Mesothelial cell of epicardium (in vitro differentiated cells): ENCODE measurements at regions not wholly inside any gene's neighbourhood (a gene's known extent, or its start where the extent isn't known, plus 50 kb on each side); places are given as distances from the start of the nearest gene placed in this dataset.

Experiments used
- DNase-seq, 2 experiments: peaks; one replicate each; pipeline ENCODE4 v3.0.0; 2021; ENCODE audit warnings: low spot score in 2 of 2; ENCODE audit not compliant: unreplicated experiment in 2 of 2
- H3K27ac Mint-ChIP-seq: 2 replicates; pipeline ENCODE4 v1.8.0; 2021; ENCODE audit warnings: mixed read lengths
- H3K27me3 Mint-ChIP-seq: 2 replicates; pipeline ENCODE4 v1.8.0; 2021; ENCODE audit warnings: low read depth, mixed read lengths
- H3K36me3 Mint-ChIP-seq: 2 replicates; pipeline ENCODE4 v1.8.0; 2021; ENCODE audit warnings: mixed read lengths
- H3K4me1 Mint-ChIP-seq: 2 replicates; pipeline ENCODE4 v1.8.0; 2021; ENCODE audit warnings: mixed read lengths
- H3K4me3 Mint-ChIP-seq: 2 replicates; pipeline ENCODE4 v1.8.0; 2021; ENCODE audit warnings: mild to moderate bottlenecking, moderate library complexity, mixed read lengths
- H3K9me3 Mint-ChIP-seq: 2 replicates; pipeline ENCODE4 v1.8.0; 2021; ENCODE audit warnings: mixed read lengths
- TF ChIP-seq, protein P1 (sequence below): fragments of 200-600 bp; sonication (generic); IDR thresholded peaks from one replicate; pipeline ENCODE4 v1.5.0; 2021; ENCODE audit warnings: antibody characterized with exemption; ENCODE audit not compliant: unreplicated experiment

DNA sequence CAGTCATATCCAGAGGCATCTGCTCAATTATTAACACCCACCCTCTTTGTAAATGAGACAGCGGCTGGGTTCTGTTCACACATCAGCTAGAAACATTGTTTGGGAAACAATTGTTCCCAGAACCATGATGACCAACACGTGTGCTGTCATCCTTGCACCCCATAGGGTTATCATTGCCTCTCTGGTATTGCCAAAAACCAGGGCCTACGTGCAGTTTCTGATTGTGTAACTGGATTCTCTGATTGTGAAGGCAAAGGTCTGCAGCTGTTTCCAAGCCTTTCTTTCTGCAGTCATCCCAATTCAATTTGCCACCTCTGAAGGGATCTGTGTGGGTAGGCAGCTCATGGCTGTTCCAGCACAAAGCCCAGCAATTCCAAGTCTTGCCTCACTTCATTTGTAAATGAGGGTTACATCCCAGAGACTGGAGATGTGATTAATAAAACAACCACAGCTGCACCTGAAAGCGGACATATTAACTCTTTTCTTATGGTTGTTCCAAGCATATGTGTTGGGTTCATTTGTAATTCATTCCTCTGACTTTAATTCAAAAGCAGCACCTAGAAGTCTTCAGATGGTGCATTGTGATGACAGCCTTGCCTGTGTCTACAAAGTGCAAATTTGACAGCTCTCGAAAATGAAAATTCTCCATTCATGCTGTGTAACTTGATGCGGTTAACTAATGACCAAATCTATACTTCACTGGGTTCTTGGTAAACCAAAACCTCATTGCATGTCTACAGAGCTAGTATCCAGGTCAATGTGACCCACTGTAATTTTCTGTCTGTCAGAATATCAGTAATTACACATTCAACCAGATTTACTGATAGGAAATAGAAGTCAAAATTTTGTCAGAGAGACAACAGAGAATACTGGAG lies 66.6 kb downstream of the YIPF5 start:
- H3K4me3 Mint-ChIP-seq: no peak overlapping the region
- TF ChIP-seq, protein P1, sequence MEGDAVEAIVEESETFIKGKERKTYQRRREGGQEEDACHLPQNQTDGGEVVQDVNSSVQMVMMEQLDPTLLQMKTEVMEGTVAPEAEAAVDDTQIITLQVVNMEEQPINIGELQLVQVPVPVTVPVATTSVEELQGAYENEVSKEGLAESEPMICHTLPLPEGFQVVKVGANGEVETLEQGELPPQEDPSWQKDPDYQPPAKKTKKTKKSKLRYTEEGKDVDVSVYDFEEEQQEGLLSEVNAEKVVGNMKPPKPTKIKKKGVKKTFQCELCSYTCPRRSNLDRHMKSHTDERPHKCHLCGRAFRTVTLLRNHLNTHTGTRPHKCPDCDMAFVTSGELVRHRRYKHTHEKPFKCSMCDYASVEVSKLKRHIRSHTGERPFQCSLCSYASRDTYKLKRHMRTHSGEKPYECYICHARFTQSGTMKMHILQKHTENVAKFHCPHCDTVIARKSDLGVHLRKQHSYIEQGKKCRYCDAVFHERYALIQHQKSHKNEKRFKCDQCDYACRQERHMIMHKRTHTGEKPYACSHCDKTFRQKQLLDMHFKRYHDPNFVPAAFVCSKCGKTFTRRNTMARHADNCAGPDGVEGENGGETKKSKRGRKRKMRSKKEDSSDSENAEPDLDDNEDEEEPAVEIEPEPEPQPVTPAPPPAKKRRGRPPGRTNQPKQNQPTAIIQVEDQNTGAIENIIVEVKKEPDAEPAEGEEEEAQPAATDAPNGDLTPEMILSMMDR: no peak
- H3K36me3 Mint-ChIP-seq: no peaks in the 10 kb centered on the region
- no peak overlapping the region for H3K27ac Mint-ChIP-seq
- H3K27me3 Mint-ChIP-seq: no peaks in the 10 kb centered on the region
- H3K4me1 Mint-ChIP-seq: peaks cover 9% of the 10 kb centered on the region
- H3K9me3 Mint-ChIP-seq: no peaks in the 10 kb centered on the region
- no peak for DNase-seq

DNA sequence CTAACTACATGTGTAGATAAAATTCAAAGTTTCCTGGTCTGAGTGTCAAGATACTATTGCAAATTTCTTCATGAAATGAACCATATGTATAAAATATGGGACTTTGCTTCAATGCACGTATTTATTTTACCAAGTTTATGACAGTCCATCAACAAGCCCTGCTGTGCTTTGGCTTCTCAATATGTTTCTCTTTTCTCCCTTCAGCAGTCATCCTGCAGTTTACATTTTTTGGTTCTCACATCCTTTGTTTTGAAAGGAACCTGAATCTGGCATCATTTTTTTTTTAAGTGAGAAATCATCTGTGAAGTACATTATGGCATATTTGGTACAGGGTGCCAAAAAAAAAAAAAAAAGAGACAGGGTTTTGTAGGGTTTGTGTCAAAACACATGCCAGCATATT lies 65.1 kb downstream of the YIPF5 start:
- no peak overlapping the region for H3K27ac Mint-ChIP-seq
- H3K4me3 Mint-ChIP-seq: no peak overlapping the region
- peaks cover 9% of the 10 kb centered on the region for H3K4me1 Mint-ChIP-seq
- TF ChIP-seq, protein P1: no peak
- H3K27me3 Mint-ChIP-seq: no peaks in the 10 kb centered on the region
- no peaks in the 10 kb centered on the region for H3K9me3 Mint-ChIP-seq
- no peak for DNase-seq
- no peaks in the 10 kb centered on the region for H3K36me3 Mint-ChIP-seq

DNA sequence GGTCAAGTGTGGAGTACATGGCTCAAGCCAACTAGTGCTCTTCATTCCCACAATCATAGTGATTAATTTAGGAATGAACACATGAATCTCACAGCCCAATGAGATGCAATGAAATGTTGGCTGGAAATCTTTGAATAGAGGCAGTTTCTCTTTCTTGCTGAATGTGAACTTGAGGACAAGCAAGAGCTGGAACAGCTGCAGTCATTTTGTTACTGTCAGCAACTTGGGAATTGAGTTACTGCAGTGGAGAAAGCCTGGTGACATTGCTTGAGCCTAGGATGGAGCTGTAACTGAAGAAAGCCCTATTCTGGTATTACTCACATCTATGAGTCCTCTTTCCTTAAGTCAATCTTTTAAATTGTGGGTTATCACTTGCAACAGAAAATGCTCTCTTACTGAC lies 62.3 kb downstream of the YIPF5 start:
- no peaks in the 10 kb centered on the region for H3K4me1 Mint-ChIP-seq
- no peak overlapping the region for H3K4me3 Mint-ChIP-seq
- peaks cover 2% of the 10 kb centered on the region for H3K36me3 Mint-ChIP-seq
- DNase-seq: no peak
- TF ChIP-seq, protein P1: no peak
- no peak overlapping the region for H3K27ac Mint-ChIP-seq
- no peaks in the 10 kb centered on the region for H3K27me3 Mint-ChIP-seq
- H3K9me3 Mint-ChIP-seq: peaks cover 17% of the 10 kb centered on the region
